Urinary bladder (tissue), 3 donors: ENCODE measurements at regions not wholly inside any gene's neighbourhood (a gene's known extent, or its start where the extent isn't known, plus 50 kb on each side); places are given as distances from the start of the nearest gene placed in this dataset.
"Not testable (repeated sequence)": the region's sequence is repeated elsewhere in the genome, so short reads cannot be mapped to it uniquely, and the experiment has no call there.

Experiments
- DNase-seq: peaks from one replicate; pipeline ENCODE4 v3.0.0-alpha.2; 2015; ENCODE audit errors: extremely low spot score
- H3K27ac ChIP-seq: one replicate; pipeline ENCODE4 v1.5.1; 2013; ENCODE audit warnings: low read depth, mild to moderate bottlenecking, moderate library complexity
- H3K36me3 ChIP-seq: one replicate; pipeline ENCODE4 v1.6.1; 2013; ENCODE audit warnings: mild to moderate bottlenecking, moderate library complexity; ENCODE audit not compliant: insufficient read depth
- H3K4me1 ChIP-seq: one replicate; pipeline ENCODE4 v1.6.1; 2013; ENCODE audit warnings: mild to moderate bottlenecking, moderate library complexity; ENCODE audit not compliant: insufficient read depth
- H3K4me3 ChIP-seq: one replicate; pipeline ENCODE4 v1.5.1; 2013; ENCODE audit warnings: low read depth, low read length
- WGBS: extraction: QIAGEN DNeasy Blood & Tissue Kit; methylation state at CpG from one replicate; pipeline ENCODE4 v1.1.7; 2013; 5-methylcytosine and 5-hydroxymethylcytosine counted together
- donor health status: healthy with polysubstance abuse.
- donor health status: healthy.

GRCh38 chr3:3665961-3666640, 133.1 kb upstream of the LRRN1 start:
- no peaks in the 10 kb centered on the region for H3K36me3 ChIP-seq
- H3K4me1 ChIP-seq = no peaks in the 10 kb centered on the region
- no peak for DNase-seq
- H3K4me3 ChIP-seq = no peak overlapping the region
- 73% methylated on average over 13 of the region's 13 CpGs for WGBS
- H3K27ac ChIP-seq = no peak overlapping the region

GRCh38 chr3:3665546-3665945, 133.7 kb upstream of the LRRN1 start:
- H3K27ac ChIP-seq = no peak overlapping the region
- no peaks in the 10 kb centered on the region for H3K36me3 ChIP-seq
- WGBS = 67% methylated on average over 2 of the region's 2 CpGs
- no peak for DNase-seq
- H3K4me1 ChIP-seq = no peaks in the 10 kb centered on the region
- no peak overlapping the region for H3K4me3 ChIP-seq

- Histone ChIP-seq H3K27ac (no peak overlapping the region), H3K4me3 (no peak overlapping the region), H3K36me3 (no peaks in the 10 kb centered on the region), H3K4me1 (no peaks in the 10 kb centered on the region)
- no peak for DNase-seq
- WGBS = 49% methylated on average over 5 of the region's 5 CpGs
Observed at GRCh38 chr3:3664935-3665334, 134.3 kb upstream of the LRRN1 start.

GRCh38 chr3:3662610-3663009, 136.6 kb upstream of the LRRN1 start:
- no peaks in the 10 kb centered on the region for H3K4me1 ChIP-seq
- DNase-seq = no peak
- whole genome bisulfite sequencing = 84% methylated on average over 4 of the region's 4 CpGs

DNA sequence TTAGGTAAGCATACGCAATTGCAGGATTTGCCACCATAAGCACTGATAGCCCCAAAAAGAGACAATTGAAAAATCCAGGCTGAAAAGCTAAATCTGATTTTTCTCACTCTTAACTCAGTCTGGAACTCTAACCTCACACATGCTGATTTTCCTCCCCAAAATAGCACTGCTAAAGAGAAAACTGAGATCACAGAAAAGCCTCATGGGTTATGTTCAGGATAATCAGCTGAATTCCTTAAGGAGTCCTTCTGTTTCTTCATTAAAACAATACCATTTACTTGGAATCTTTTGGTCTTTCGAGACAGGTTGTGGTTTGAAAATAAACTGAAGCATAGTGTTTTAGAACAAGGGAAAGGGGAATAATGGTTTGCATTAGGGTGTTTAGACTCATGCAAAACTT, 144.3 kb upstream of the LRRN1 start:
- Histone ChIP-seq H3K27ac (no peak overlapping the region), H3K36me3 (no peaks in the 10 kb centered on the region), H3K4me1 (no peaks in the 10 kb centered on the region), H3K4me3 (no peak overlapping the region)
- no peak for DNase-seq
- 78% methylated on average over 2 of the region's 2 CpGs for WGBS

More at GRCh38 chr3:3662610-3663009, 136.6 kb upstream of the LRRN1 start:
- H3K36me3 ChIP-seq = no peaks in the 10 kb centered on the region
- no peak overlapping the region for H3K4me3 ChIP-seq
- H3K27ac ChIP-seq = no peak overlapping the region

DNA sequence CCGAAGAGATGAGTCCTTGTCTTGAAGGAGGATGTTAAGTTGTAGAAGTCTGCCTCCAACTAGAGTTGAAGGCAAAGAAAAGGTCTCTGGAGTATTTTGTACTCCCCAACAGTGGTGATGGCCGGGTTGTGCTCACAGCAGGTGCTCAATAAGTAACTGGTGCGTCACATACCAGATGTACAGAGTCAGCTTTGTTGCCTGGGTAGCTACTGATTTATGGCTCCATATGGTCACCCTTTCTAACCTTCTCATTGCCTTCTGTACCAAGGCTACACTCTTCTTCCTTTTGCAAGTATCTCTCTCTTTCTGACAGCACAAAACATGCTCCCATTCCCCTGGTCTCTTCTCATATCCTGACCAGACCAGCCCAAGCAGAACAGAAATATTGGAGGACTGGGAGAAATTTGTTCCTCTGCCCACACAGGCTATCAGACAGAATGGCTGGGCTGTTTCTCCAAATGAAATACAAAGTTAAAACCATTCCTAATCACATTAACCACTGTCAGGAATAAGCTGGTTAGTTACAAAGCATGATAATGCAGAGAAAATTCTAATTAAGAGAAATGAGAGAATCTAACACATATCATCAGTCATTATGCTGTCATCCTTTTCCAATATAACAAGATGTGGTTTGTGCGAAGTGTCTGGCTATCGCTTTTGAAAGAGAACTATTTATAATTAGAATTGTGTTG, 150.1 kb upstream of the LRRN1 start:
- H3K4me3 ChIP-seq = no peak overlapping the region
- H3K4me1 ChIP-seq = no peaks in the 10 kb centered on the region
- 82% methylated on average over 5 of the region's 5 CpGs for WGBS
- no peak overlapping the region for H3K27ac ChIP-seq
- no peak for DNase-seq
- no peaks in the 10 kb centered on the region for H3K36me3 ChIP-seq

DNA sequence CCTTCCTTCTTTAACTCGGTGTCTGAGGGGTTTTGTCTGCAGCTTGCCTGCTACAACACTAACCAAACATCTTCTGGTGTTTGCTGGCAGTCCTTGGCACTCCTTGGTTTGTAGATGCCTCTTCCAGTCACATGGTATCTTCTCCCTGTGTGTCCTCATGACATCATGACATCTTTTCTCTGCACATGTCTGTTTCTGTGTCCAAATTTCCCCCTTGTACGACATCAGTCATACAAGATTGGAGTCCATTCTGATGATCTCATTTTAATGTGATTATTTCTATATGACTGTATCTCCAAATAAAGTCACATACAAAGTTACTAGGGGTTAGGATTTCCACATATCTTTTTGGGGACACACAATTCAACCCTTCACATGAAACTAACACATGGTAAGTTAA, 152.3 kb upstream of the LRRN1 start:
- DNase-seq = no peak
- Histone ChIP-seq H3K36me3 (no peaks in the 10 kb centered on the region), H3K4me3 (no peak overlapping the region), H3K27ac (no peak overlapping the region), H3K4me1 (no peaks in the 10 kb centered on the region)
- 84% methylated on average over 2 of the region's 2 CpGs for whole genome bisulfite sequencing

GRCh38 chr3:3646103-3646844, 153.0 kb upstream of the LRRN1 start:
- WGBS = 77% methylated on average over 13 of the region's 13 CpGs
- H3K27ac ChIP-seq, H3K4me1 ChIP-seq, DNase-seq, H3K36me3 ChIP-seq, H3K4me3 ChIP-seq: not testable (repeated sequence)

GRCh38 chr3:3641877-3642455, 157.3 kb upstream of the LRRN1 start:
- Histone ChIP-seq H3K4me3 (no peak overlapping the region), H3K27ac (no peak overlapping the region), H3K4me1 (no peaks in the 10 kb centered on the region), H3K36me3 (no peaks in the 10 kb centered on the region)
- no peak for DNase-seq
- WGBS = 55% methylated on average over 5 of the region's 5 CpGs

GRCh38 chr3:3639078-3639477, 160.2 kb upstream of the LRRN1 start:
- H3K27ac ChIP-seq = no peak overlapping the region
- H3K4me3 ChIP-seq = no peak overlapping the region
- H3K4me1 ChIP-seq = no peaks in the 10 kb centered on the region
- 84% methylated on average over 2 of the region's 2 CpGs for WGBS
- DNase-seq = no peak
- no peaks in the 10 kb centered on the region for H3K36me3 ChIP-seq

- H3K27ac ChIP-seq = no peak overlapping the region
- no peak for DNase-seq
- H3K36me3 ChIP-seq = no peaks in the 10 kb centered on the region
- 63% methylated on average over 2 of the region's 2 CpGs for WGBS
- H3K4me1 ChIP-seq = no peaks in the 10 kb centered on the region
- no peak overlapping the region for H3K4me3 ChIP-seq
Observed at GRCh38 chr3:3636815-3637214, 162.4 kb upstream of the LRRN1 start.

DNA sequence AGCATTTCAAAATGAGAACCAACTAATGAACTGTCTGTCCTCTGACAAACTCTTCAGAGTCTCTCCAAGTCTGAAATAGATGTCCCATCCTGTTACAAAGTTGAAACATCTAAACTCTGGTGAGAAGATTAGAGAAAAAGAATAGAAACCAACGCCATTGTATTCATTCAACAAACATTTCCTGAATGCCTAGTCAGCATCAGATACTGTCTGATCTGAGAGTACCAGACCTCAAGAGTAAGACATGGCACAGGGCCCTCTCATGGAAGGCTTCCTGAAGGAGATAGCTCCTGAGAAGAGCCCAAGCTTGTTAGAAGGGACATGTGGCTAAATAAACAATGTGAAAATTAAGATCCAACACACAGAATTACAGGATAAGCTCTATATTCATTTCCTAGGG, 164.1 kb upstream of the LRRN1 start:
- DNase-seq = no peak
- Histone ChIP-seq H3K27ac (no peak overlapping the region), H3K4me3 (no peak overlapping the region), H3K36me3 (no peaks in the 10 kb centered on the region), H3K4me1 (no peaks in the 10 kb centered on the region)
- 79% methylated on average over 1 of the region's 1 CpG for WGBS

DNA sequence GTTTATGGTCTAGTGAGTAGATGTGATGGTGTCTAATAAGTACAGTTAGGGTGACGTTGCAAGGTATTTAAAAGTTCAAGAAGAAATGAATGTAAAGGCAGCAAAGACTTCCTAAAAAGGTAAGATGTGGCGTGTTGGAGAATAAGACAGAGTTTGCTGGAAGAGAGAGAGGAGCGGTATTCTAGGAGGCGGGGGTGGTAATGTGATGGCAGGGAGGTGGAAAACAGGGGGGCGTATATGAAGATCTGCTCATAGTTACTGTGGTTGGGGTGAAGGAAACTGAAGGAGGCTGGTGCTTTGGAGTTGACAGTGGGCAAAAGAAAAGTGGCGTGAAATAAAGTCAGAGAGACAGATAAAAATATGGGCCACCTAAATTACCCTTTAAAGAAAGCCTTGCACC, 164.9 kb upstream of the LRRN1 start:
- no peaks in the 10 kb centered on the region for H3K4me1 ChIP-seq
- DNase-seq = no peak
- 94% methylated on average over 6 of the region's 6 CpGs for WGBS

GRCh38 chr3:3633761-3634160, 165.5 kb upstream of the LRRN1 start:
- Histone ChIP-seq H3K4me3 (no peak overlapping the region), H3K4me1 (no peaks in the 10 kb centered on the region), H3K36me3 (no peaks in the 10 kb centered on the region), H3K27ac (no peak overlapping the region)
- WGBS = 67% methylated on average over 2 of the region's 2 CpGs
- no peak for DNase-seq

More for the DNA sequence above, 164.9 kb upstream of the LRRN1 start:
- no peak overlapping the region for H3K4me3 ChIP-seq
- H3K36me3 ChIP-seq = no peaks in the 10 kb centered on the region
- H3K27ac ChIP-seq = no peak overlapping the region
